Endothelial cell of umbilical vein (primary cell): ENCODE measurements at regions not wholly inside any gene's neighbourhood (a gene's known extent, or its start where the extent isn't known, plus 50 kb on each side); places are given as distances from the start of the nearest gene placed in this dataset.
"Not testable (repeated sequence)": the region's sequence is repeated elsewhere in the genome, so short reads cannot be mapped to it uniquely, and the experiment has no call there.

Experiments used
- BruUV-seq: library from RNA; stranded (reverse); fragments of 400-500 nt; replicated peaks from 2 replicates; lab custom pipeline; 2021; lab: Mats Ljungman, UMichigan
- CTCF ChIA-PET: fragments of 300-600, 350-600 bp; sonication (Branson Sonifier 250); formaldehyde crosslinking; loops from one replicate; lab custom pipeline; 2021; ENCODE audit warnings: antibody characterized with exemption, inconsistent platforms; lab: Charles Lee
- POLR2A ChIA-PET: fragments of 300-600, 350-600 bp; sonication (Branson Sonifier 250); formaldehyde crosslinking; loops from one replicate; lab custom pipeline; 2021; ENCODE audit warnings: antibody characterized with exemption, inconsistent platforms; lab: Charles Lee
- DNase-seq: peaks from one replicate; pipeline ENCODE4 v3.0.0-alpha.2; 2011; ENCODE audit warnings: low read depth, low spot score
- FAIRE-seq: peaks from 2 replicates; lab custom pipeline; 2011; peaks lifted over from hg19 to GRCh38; lab: Jason Lieb, UNC
- H2AFZ ChIP-seq: 2 replicates; pipeline ENCODE4 v1.6.0; 2012; ENCODE audit warnings: low read depth, low read length, control low read depth, inconsistent platforms
- H3K27ac ChIP-seq: 2 replicates; pipeline ENCODE4 v1.5.1; 2011; ENCODE audit warnings: low read depth, mild to moderate bottlenecking, control low read depth, low read length, moderate library complexity; ENCODE audit not compliant: insufficient read depth
- H3K27me3 ChIP-seq, 2 experiments: 2 replicates each; pipeline versions ENCODE4 v1.6.0 to v1.6.1; 2011; ENCODE audit warnings: low read length in 2 of 2, mixed read lengths in 1 of 2; ENCODE audit not compliant: control insufficient read depth in 2 of 2, insufficient read depth in 2 of 2
- H3K36me3 ChIP-seq, 2 experiments: 2 replicates in 1 of 2; 3 replicates in 1 of 2; pipeline ENCODE4 v1.5.1; 2011; ENCODE audit warnings: low read length in 2 of 2, mild to moderate bottlenecking in 1 of 2, moderate library complexity in 1 of 2; ENCODE audit not compliant: control insufficient read depth in 2 of 2, insufficient read depth in 2 of 2; ENCODE audit errors: extremely low read depth in 1 of 2
- H3K4me1 ChIP-seq: 3 replicates; pipeline ENCODE4 v1.5.1; 2011; ENCODE audit warnings: mild to moderate bottlenecking, low read length; ENCODE audit not compliant: control insufficient read depth, insufficient read depth; ENCODE audit errors: extremely low read depth
- H3K4me2 ChIP-seq: 2 replicates; pipeline ENCODE4 v1.6.1; 2011; ENCODE audit warnings: low read length, control low read depth, mixed read lengths; ENCODE audit not compliant: insufficient read depth
- H3K4me3 ChIP-seq, 3 experiments: fragments of 200-600 bp in 1 of 3; sonication (generic), shearing (Covaris generic) in 1 of 3; replicated peaks in 1 of 3; 2 replicates each; pipeline ENCODE4 v1.5.1; 2011 to 2016; ENCODE audit warnings: control low read depth in 3 of 3, low read length in 3 of 3, mild to moderate bottlenecking in 2 of 3, inconsistent platforms in 1 of 3, low read depth in 1 of 3, moderate library complexity in 1 of 3; ENCODE audit not compliant: insufficient read depth in 1 of 3
- H3K79me2 ChIP-seq: 2 replicates; pipeline ENCODE4 v1.6.0; 2012; ENCODE audit warnings: low read length, inconsistent platforms; ENCODE audit not compliant: control insufficient read depth, insufficient read depth
- H3K9ac ChIP-seq: replicated peaks from 2 replicates; pipeline ENCODE3; 2011; ENCODE audit warnings: low read length, control low read depth; ENCODE audit not compliant: insufficient read depth; ENCODE audit errors: extremely low read depth
- H3K9me1 ChIP-seq: replicated peaks from 3 replicates; pipeline ENCODE4 v1.6.0; 2011; ENCODE audit warnings: mild to moderate bottlenecking, low read length; ENCODE audit not compliant: control insufficient read depth, insufficient read depth; ENCODE audit errors: extremely low read depth
- H3K9me3 ChIP-seq: replicated peaks from 2 replicates; pipeline ENCODE4 v1.5.1; 2012; ENCODE audit warnings: low read length, inconsistent platforms; ENCODE audit not compliant: control insufficient read depth, insufficient read depth
- H4K20me1 ChIP-seq: replicated peaks from 2 replicates; pipeline ENCODE3; 2011; ENCODE audit warnings: mild to moderate bottlenecking, low read length; ENCODE audit not compliant: control insufficient read depth, insufficient read depth; ENCODE audit errors: extremely low read depth
- EZH2 ChIP-seq: IDR thresholded peaks from 2 replicates; pipeline ENCODE4 v1.6.1; 2012; ENCODE audit warnings: borderline replicate concordance, low read depth, mild to moderate bottlenecking, moderate library complexity, low read length, inconsistent platforms; ENCODE audit not compliant: severe bottlenecking
- FOS ChIP-seq: IDR thresholded peaks from 2 replicates; pipeline ENCODE4 v1.6.1; 2011; ENCODE audit warnings: mild to moderate bottlenecking, low read length, moderate library complexity, borderline replicate concordance; ENCODE audit not compliant: insufficient read depth
- GATA2 ChIP-seq: IDR thresholded peaks from 2 replicates; pipeline ENCODE4 v1.7.0; 2011; ENCODE audit warnings: low read depth, mild to moderate bottlenecking, moderate library complexity, mixed read lengths, low read length; ENCODE audit not compliant: insufficient read length, insufficient read depth
- JUN ChIP-seq: IDR thresholded peaks from 2 replicates; pipeline ENCODE4 v1.6.1; 2011; ENCODE audit warnings: borderline replicate concordance, low read depth; ENCODE audit not compliant: insufficient read length, insufficient read depth
- MAX ChIP-seq: IDR thresholded peaks from 2 replicates; pipeline ENCODE4 v1.6.1; 2011; ENCODE audit not compliant: insufficient read depth, insufficient read length
- MYC ChIP-seq: IDR thresholded peaks from one replicate; pipeline ENCODE4 v1.6.1; 2011; ENCODE audit warnings: mild to moderate bottlenecking, low read depth, low read length
- POLR2A ChIP-seq: IDR thresholded peaks from 2 replicates; pipeline ENCODE4 v1.6.1; 2012; ENCODE audit warnings: low read depth, mild to moderate bottlenecking, control low read depth, low read length
- POLR2AphosphoS5 ChIP-seq: IDR thresholded peaks from 2 replicates; pipeline ENCODE4 v1.6.1; 2012; ENCODE audit warnings: low read depth, mild to moderate bottlenecking, control low read depth, low read length, moderate library complexity; ENCODE audit not compliant: insufficient read depth
- dilution Hi-C: fragments of 300-500 bp; cut with MboI; formaldehyde crosslinking; loops from one replicate; pipeline ENCODE4 v1.15.0; 2019; ENCODE audit warnings: low sequenced_read_pairs; ENCODE audit not compliant: extremely low pct_ligation_motif_present
- intact Hi-C: fragments of 100-400 bp; cut with micrococcal nuclease; formaldehyde crosslinking; loops from one replicate; pipeline ENCODE4 v1.10.0; 2022
- TF ChIP-seq, protein P1 (sequence below), 2 donors: IDR thresholded peaks; 1 replicate in 1 of 2; 2 replicates in 1 of 2; pipeline ENCODE4 v1.5.1; 2011; ENCODE audit warnings: low read length in 2 of 2, mild to moderate bottlenecking in 2 of 2, moderate library complexity in 2 of 2, control low read depth in 1 of 2, inconsistent platforms in 1 of 2, low read depth in 1 of 2; ENCODE audit not compliant: insufficient read depth in 1 of 2; ENCODE audit errors: extremely low read depth in 1 of 2

- intact Hi-C loops, result no loop called here
- CTCF ChIA-PET, result no interaction called here
- TF ChIP-seq FOS, result no peak
- TF ChIP-seq POLR2AphosphoS5, result no peak
- no peak for TF ChIP-seq POLR2A
- no peak for TF ChIP-seq GATA2
- TF ChIP-seq MYC, result no peak
- TF ChIP-seq, protein P1, sequence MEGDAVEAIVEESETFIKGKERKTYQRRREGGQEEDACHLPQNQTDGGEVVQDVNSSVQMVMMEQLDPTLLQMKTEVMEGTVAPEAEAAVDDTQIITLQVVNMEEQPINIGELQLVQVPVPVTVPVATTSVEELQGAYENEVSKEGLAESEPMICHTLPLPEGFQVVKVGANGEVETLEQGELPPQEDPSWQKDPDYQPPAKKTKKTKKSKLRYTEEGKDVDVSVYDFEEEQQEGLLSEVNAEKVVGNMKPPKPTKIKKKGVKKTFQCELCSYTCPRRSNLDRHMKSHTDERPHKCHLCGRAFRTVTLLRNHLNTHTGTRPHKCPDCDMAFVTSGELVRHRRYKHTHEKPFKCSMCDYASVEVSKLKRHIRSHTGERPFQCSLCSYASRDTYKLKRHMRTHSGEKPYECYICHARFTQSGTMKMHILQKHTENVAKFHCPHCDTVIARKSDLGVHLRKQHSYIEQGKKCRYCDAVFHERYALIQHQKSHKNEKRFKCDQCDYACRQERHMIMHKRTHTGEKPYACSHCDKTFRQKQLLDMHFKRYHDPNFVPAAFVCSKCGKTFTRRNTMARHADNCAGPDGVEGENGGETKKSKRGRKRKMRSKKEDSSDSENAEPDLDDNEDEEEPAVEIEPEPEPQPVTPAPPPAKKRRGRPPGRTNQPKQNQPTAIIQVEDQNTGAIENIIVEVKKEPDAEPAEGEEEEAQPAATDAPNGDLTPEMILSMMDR (IDR thresholded peaks at IDR 0.05; ENCODE audit: extremely low read depth in 1 of 2, insufficient read depth in 1 of 2, low read depth in 1 of 2, low read length in 2 of 2), result no peak
- no peak for TF ChIP-seq EZH2
- no peak for TF ChIP-seq MAX
- no peak for TF ChIP-seq JUN
- H3K9ac ChIP-seq, result no peak overlapping the region
- no peak for DNase-seq
- no peak overlapping the region for H3K4me3 ChIP-seq
- H3K4me2 ChIP-seq, result no peak overlapping the region
- H3K79me2 ChIP-seq, result no peaks in the 10 kb centered on the region
- no TSS peak for BruUV-seq
- H3K4me1 ChIP-seq, result no peaks in the 10 kb centered on the region
- H3K27ac ChIP-seq, result no peak overlapping the region
- peaks cover 2% of the 10 kb centered on the region for H3K9me3 ChIP-seq
- no peaks in the 10 kb centered on the region for H3K36me3 ChIP-seq
- POLR2A ChIA-PET, result no interaction called here
- H4K20me1 ChIP-seq, result no peaks in the 10 kb centered on the region
- no peaks in the 10 kb centered on the region for H3K27me3 ChIP-seq
- dilution Hi-C loops, result no loop called here
- no peaks in the 10 kb centered on the region for H3K9me1 ChIP-seq
- no peak for FAIRE-seq
- H2AFZ ChIP-seq, result no peak overlapping the region
These were observed 268.3 kb downstream of the PTH2R start for GRCh38 chr2:208674919-208675318.

- H3K79me2 ChIP-seq, H3K27ac ChIP-seq, H3K4me3 ChIP-seq, H3K9me1 ChIP-seq, intact Hi-C loops, BruUV-seq, H3K27me3 ChIP-seq, H3K4me1 ChIP-seq, FAIRE-seq, DNase-seq, H3K9ac ChIP-seq, H3K9me3 ChIP-seq, dilution Hi-C loops, H3K4me2 ChIP-seq, CTCF ChIA-PET, POLR2A ChIA-PET, H3K36me3 ChIP-seq, H4K20me1 ChIP-seq, H2AFZ ChIP-seq: not testable (repeated sequence)
These were observed 279.3 kb downstream of the PTH2R start for GRCh38 chr2:208685929-208686328.
